Activated T-cell treated with anti-CD3 and anti-CD28 coated beads, Interleukin-2, amount 50 U/mL, for 4 hours (primary cell): ENCODE measurements at regions not wholly inside any gene's neighbourhood (a gene's known extent, or its start where the extent isn't known, plus 50 kb on each side); places are given as distances from the start of the nearest gene placed in this dataset.

Experiments used
- ATAC-seq, 2 donors: fragments of 200-7000 bp; cut with Tn5 transposase; one replicate each; pipeline ENCODE4 v1.10.0; 2021
- DNase-seq: peaks from one replicate; pipeline ENCODE4 v3.0.0-alpha.2; 2020
- H3K27me3 Mint-ChIP-seq: one replicate; pipeline ENCODE4 v1.8.0; 2021; ENCODE audit warnings: low read depth, mixed read lengths
- H3K36me3 Mint-ChIP-seq: one replicate; pipeline ENCODE4 v1.8.0; 2022; ENCODE audit warnings: mixed read lengths; ENCODE audit not compliant: insufficient read depth
- H3K4me1 Mint-ChIP-seq: one replicate; pipeline ENCODE4 v1.8.0; 2021; ENCODE audit warnings: low read depth, mixed read lengths
- H3K4me3 Mint-ChIP-seq: one replicate; pipeline ENCODE4 v1.8.0; 2021; ENCODE audit warnings: mild to moderate bottlenecking, moderate library complexity, mixed read lengths
- H3K9me3 Mint-ChIP-seq: one replicate; pipeline ENCODE4 v1.8.0; 2021; ENCODE audit warnings: mixed read lengths

- Mint-ChIP-seq H3K9me3 (no peaks in the 10 kb centered on the region), H3K4me1 (no peaks in the 10 kb centered on the region), H3K36me3 (no peaks in the 10 kb centered on the region), H3K4me3 (no peak overlapping the region), H3K27me3 (no peaks in the 10 kb centered on the region)
- DNase-seq (no peak), ATAC-seq (no peak)
These were observed 193.4 kb upstream of the MID1 start for GRCh38 chrX:10813761-10814160.

- ATAC-seq (no peak), DNase-seq (no peak)
- Mint-ChIP-seq H3K4me1 (no peaks in the 10 kb centered on the region), H3K9me3 (no peaks in the 10 kb centered on the region), H3K4me3 (no peak overlapping the region), H3K36me3 (no peaks in the 10 kb centered on the region), H3K27me3 (no peaks in the 10 kb centered on the region)
These were observed 198.3 kb upstream of the MID1 start for GRCh38 chrX:10818651-10819050.

- Mint-ChIP-seq H3K36me3 (no peaks in the 10 kb centered on the region), H3K4me3 (no peak overlapping the region), H3K4me1 (no peaks in the 10 kb centered on the region), H3K27me3 (no peaks in the 10 kb centered on the region), H3K9me3 (no peaks in the 10 kb centered on the region)
- DNase-seq (no peak), ATAC-seq (no peak)
These were observed 199.6 kb upstream of the MID1 start for GRCh38 chrX:10819973-10820372.

GRCh38 chrX:10821293-10821692 lies 200.9 kb upstream of the MID1 start:
- DNase-seq (no peak), ATAC-seq (no peak)
- Mint-ChIP-seq H3K4me3 (no peak overlapping the region), H3K4me1 (no peaks in the 10 kb centered on the region), H3K36me3 (no peaks in the 10 kb centered on the region), H3K9me3 (no peaks in the 10 kb centered on the region), H3K27me3 (no peaks in the 10 kb centered on the region)

- Mint-ChIP-seq H3K9me3 (no peaks in the 10 kb centered on the region), H3K4me1 (no peaks in the 10 kb centered on the region), H3K36me3 (no peaks in the 10 kb centered on the region), H3K4me3 (no peak overlapping the region), H3K27me3 (no peaks in the 10 kb centered on the region)
- ATAC-seq (no peak), DNase-seq (no peak)
These were observed 207.7 kb upstream of the MID1 start for GRCh38 chrX:10828036-10828435.

- ATAC-seq (no peak), DNase-seq (no peak)
- Mint-ChIP-seq H3K4me3 (no peak overlapping the region), H3K9me3 (no peaks in the 10 kb centered on the region), H3K36me3 (no peaks in the 10 kb centered on the region), H3K27me3 (no peaks in the 10 kb centered on the region), H3K4me1 (no peaks in the 10 kb centered on the region)
These were observed 208.3 kb upstream of the MID1 start for GRCh38 chrX:10828640-10829039.

- Mint-ChIP-seq H3K27me3 (no peaks in the 10 kb centered on the region), H3K9me3 (no peaks in the 10 kb centered on the region), H3K36me3 (no peaks in the 10 kb centered on the region), H3K4me3 (no peak overlapping the region), H3K4me1 (no peaks in the 10 kb centered on the region)
- no peak for DNase-seq
- no peak for ATAC-seq
These were observed 211.5 kb upstream of the MID1 start for GRCh38 chrX:10831716-10832502.

- H3K9me3 Mint-ChIP-seq, result no peaks in the 10 kb centered on the region
- H3K27me3 Mint-ChIP-seq, result no peaks in the 10 kb centered on the region
- DNase-seq, result no peak
- H3K36me3 Mint-ChIP-seq, result no peaks in the 10 kb centered on the region
- H3K4me3 Mint-ChIP-seq, result no peak overlapping the region
- no peaks in the 10 kb centered on the region for H3K4me1 Mint-ChIP-seq
- ATAC-seq, result no peak
These were observed 213.1 kb upstream of the MID1 start for GRCh38 chrX:10833299-10834169.

GRCh38 chrX:10841579-10841978 lies 221.2 kb upstream of the MID1 start:
- H3K36me3 Mint-ChIP-seq, result no peaks in the 10 kb centered on the region
- no peak overlapping the region for H3K4me3 Mint-ChIP-seq
- no peaks in the 10 kb centered on the region for H3K4me1 Mint-ChIP-seq
- no peaks in the 10 kb centered on the region for H3K9me3 Mint-ChIP-seq
- no peaks in the 10 kb centered on the region for H3K27me3 Mint-ChIP-seq
- DNase-seq (no peak), ATAC-seq (no peak)

- H3K36me3 Mint-ChIP-seq, result no peaks in the 10 kb centered on the region
- no peak for ATAC-seq
- H3K27me3 Mint-ChIP-seq, result no peaks in the 10 kb centered on the region
- no peaks in the 10 kb centered on the region for H3K4me1 Mint-ChIP-seq
- DNase-seq, result no peak
- H3K4me3 Mint-ChIP-seq, result no peak overlapping the region
- no peaks in the 10 kb centered on the region for H3K9me3 Mint-ChIP-seq
These were observed 222.3 kb upstream of the MID1 start for GRCh38 chrX:10842646-10843045.

GRCh38 chrX:10847333-10847732 lies 226.9 kb upstream of the MID1 start:
- no peak for DNase-seq
- Mint-ChIP-seq H3K27me3 (no peaks in the 10 kb centered on the region), H3K9me3 (no peaks in the 10 kb centered on the region), H3K36me3 (no peaks in the 10 kb centered on the region), H3K4me3 (no peak overlapping the region), H3K4me1 (no peaks in the 10 kb centered on the region)
- ATAC-seq, result no peak

GRCh38 chrX:10851809-10852208 lies 231.4 kb upstream of the MID1 start:
- no peaks in the 10 kb centered on the region for H3K27me3 Mint-ChIP-seq
- ATAC-seq (no peak), DNase-seq (no peak)
- H3K9me3 Mint-ChIP-seq, result no peaks in the 10 kb centered on the region
- H3K4me1 Mint-ChIP-seq, result no peaks in the 10 kb centered on the region
- no peaks in the 10 kb centered on the region for H3K36me3 Mint-ChIP-seq
- H3K4me3 Mint-ChIP-seq, result no peak overlapping the region

GRCh38 chrX:10854594-10854993 lies 234.2 kb upstream of the MID1 start:
- no peak for ATAC-seq
- Mint-ChIP-seq H3K36me3 (no peaks in the 10 kb centered on the region), H3K9me3 (no peaks in the 10 kb centered on the region), H3K27me3 (no peaks in the 10 kb centered on the region), H3K4me3 (no peak overlapping the region), H3K4me1 (no peaks in the 10 kb centered on the region)
- DNase-seq, result no peak

- Mint-ChIP-seq H3K36me3 (no peaks in the 10 kb centered on the region), H3K9me3 (no peaks in the 10 kb centered on the region), H3K4me1 (no peaks in the 10 kb centered on the region), H3K27me3 (no peaks in the 10 kb centered on the region), H3K4me3 (no peak overlapping the region)
- DNase-seq (no peak), ATAC-seq (no peak)
These were observed 235.5 kb upstream of the MID1 start for GRCh38 chrX:10855845-10856244.

- no peaks in the 10 kb centered on the region for H3K9me3 Mint-ChIP-seq
- ATAC-seq (no peak), DNase-seq (no peak)
- no peak overlapping the region for H3K4me3 Mint-ChIP-seq
- no peaks in the 10 kb centered on the region for H3K27me3 Mint-ChIP-seq
- no peaks in the 10 kb centered on the region for H3K4me1 Mint-ChIP-seq
- no peaks in the 10 kb centered on the region for H3K36me3 Mint-ChIP-seq
These were observed 236.4 kb upstream of the MID1 start for GRCh38 chrX:10856797-10857196.
